GM12878 (cell line): ENCODE measurements at regions not wholly inside any gene's neighbourhood (a gene's known extent, or its start where the extent isn't known, plus 50 kb on each side); places are given as distances from the start of the nearest gene placed in this dataset.

Experiments used
- ATAC-seq: fragments of 200-7000 bp; cut with Tn5 transposase; 3 replicates; pipeline ENCODE4 v1.9.1; 2020; ENCODE audit warnings: mild to moderate bottlenecking, moderate library complexity
- BruUV-seq: library from RNA; stranded (reverse); fragments of 400-500 nt; replicated peaks from 2 replicates; lab custom pipeline; 2021; lab: Mats Ljungman, UMichigan
- CTCF ChIA-PET: fragments of 300-600 bp; sonication (Branson Sonifier 250); formaldehyde crosslinking; extraction: SDS; loops from one replicate; lab custom pipeline; 2021; ENCODE audit warnings: inconsistent platforms; lab: Yijun Ruan, JAX
- POLR2A ChIA-PET: fragments of 350-600 bp; formaldehyde crosslinking; extraction: SDS; loops from one replicate; lab custom pipeline; 2021; ENCODE audit warnings: inconsistent platforms; lab: Charles Lee
- RAD21 ChIA-PET: fragments of 300-600 bp; sonication (Branson Sonifier 250); formaldehyde crosslinking; loops from one replicate; lab custom pipeline; 2023; ENCODE audit warnings: antibody characterized with exemption; ENCODE audit not compliant: unreplicated experiment; lab: Charles Lee
- SMC1A ChIA-PET: fragments of 300-600 bp; sonication (Branson Sonifier 250); formaldehyde crosslinking; loops from one replicate; lab custom pipeline; 2023; ENCODE audit not compliant: unreplicated experiment, uncharacterized antibody; lab: Charles Lee
- DNase-seq: peaks from one replicate; pipeline ENCODE4 v3.0.0-alpha.2; 2011; ENCODE audit warnings: low read depth, low spot score
- FAIRE-seq: peaks from 3 replicates; lab custom pipeline; 2011; peaks lifted over from hg19 to GRCh38; lab: Jason Lieb, UNC
- H2AFZ ChIP-seq: 2 replicates; pipeline ENCODE4 v1.6.0; 2011; ENCODE audit warnings: low read depth, low read length, control low read depth; ENCODE audit not compliant: control insufficient read depth
- H3K27ac ChIP-seq: 2 replicates; pipeline ENCODE4 v1.5.1; 2011; ENCODE audit warnings: control low read depth; ENCODE audit not compliant: control insufficient read depth, insufficient read depth
- H3K27me3 ChIP-seq, 2 experiments: replicated peaks in 1 of 2; 2 replicates each; pipeline versions ENCODE4 v1.6.0 to v1.6.1; 2011; ENCODE audit warnings: low read length in 1 of 2; ENCODE audit not compliant: control insufficient read depth in 2 of 2, insufficient read depth in 2 of 2
- H3K36me3 ChIP-seq, 2 experiments: 2 replicates each; pipeline ENCODE4 v1.5.1; 2011; ENCODE audit warnings: low read length in 1 of 2; ENCODE audit not compliant: control insufficient read depth in 2 of 2, insufficient read depth in 2 of 2
- H3K4me1 ChIP-seq: 2 replicates; pipeline ENCODE4 v1.6.1; 2011; ENCODE audit warnings: mild to moderate bottlenecking, low read length, moderate library complexity, mixed read lengths; ENCODE audit not compliant: control insufficient read depth, insufficient read depth
- H3K4me2 ChIP-seq: 2 replicates; pipeline ENCODE4 v1.6.0; 2011; ENCODE audit warnings: control low read depth; ENCODE audit not compliant: control insufficient read depth, insufficient read depth
- H3K4me3 ChIP-seq: fragments of 200-600 bp; sonication (generic); 2 replicates; pipeline ENCODE4 v1.5.1; 2016
- H3K79me2 ChIP-seq: 2 replicates; pipeline ENCODE4 v1.6.0; 2011; ENCODE audit warnings: low read length; ENCODE audit not compliant: control insufficient read depth, insufficient read depth
- H3K9ac ChIP-seq: 2 replicates; pipeline ENCODE4 v1.8.0; 2011; ENCODE audit warnings: low read length, control low read depth, mixed read lengths; ENCODE audit not compliant: control insufficient read depth, insufficient read depth
- H3K9me3 ChIP-seq: replicated peaks from 3 replicates; pipeline ENCODE4 v1.5.1; 2011; ENCODE audit warnings: mild to moderate bottlenecking, low read length; ENCODE audit not compliant: control insufficient read depth, insufficient read depth
- H4K20me1 ChIP-seq: 2 replicates; pipeline ENCODE4 v1.6.0; 2011; ENCODE audit not compliant: control insufficient read depth, insufficient read depth
- BCLAF1 ChIP-seq: fragments of 450-650 bp; IDR thresholded peaks from 2 replicates; pipeline ENCODE4 v1.6.1; 2017; ENCODE audit warnings: antibody characterized with exemption, mild to moderate bottlenecking, moderate library complexity
- CBX3 ChIP-seq: fragments of 200-600 bp; sonication (generic); IDR thresholded peaks from 2 replicates; pipeline ENCODE4 v1.6.1; 2016; ENCODE audit warnings: low read depth, borderline replicate concordance
- ELK1 ChIP-seq: IDR thresholded peaks from 2 replicates; pipeline ENCODE4 v1.6.1; 2012; ENCODE audit warnings: low read depth, low read length, improper control_type of control experiment
- EZH2 ChIP-seq: IDR thresholded peaks from 2 replicates; pipeline ENCODE4 v1.6.1; 2012; ENCODE audit warnings: low read depth, mild to moderate bottlenecking, control low read depth, inconsistent platforms, low read length, borderline replicate concordance; ENCODE audit not compliant: control insufficient read depth
- FOXK2 ChIP-seq: fragments of 450-650 bp; IDR thresholded peaks from 2 replicates; pipeline ENCODE4 v1.6.1; 2017; ENCODE audit warnings: mild to moderate bottlenecking, moderate library complexity
- HDAC6 ChIP-seq: fragments of 200-600 bp; sonication (generic); IDR thresholded peaks from one replicate; pipeline ENCODE4 v1.8.0; 2017; ENCODE audit warnings: antibody characterized with exemption; ENCODE audit not compliant: unreplicated experiment
- IRF4 ChIP-seq: IDR thresholded peaks from 2 replicates; pipeline ENCODE4 v1.6.1; 2011; ENCODE audit warnings: low read depth, low read length
- MEF2B ChIP-seq: fragments of 450-650 bp; IDR thresholded peaks from 2 replicates; pipeline ENCODE4 v1.6.1; 2018; ENCODE audit warnings: mild to moderate bottlenecking, moderate library complexity; ENCODE audit not compliant: partially characterized antibody, poor library complexity, severe bottlenecking
- MTA2 ChIP-seq: fragments of 450-650 bp; IDR thresholded peaks from 2 replicates; pipeline ENCODE4 v1.6.1; 2016; ENCODE audit warnings: low read depth, mild to moderate bottlenecking, moderate library complexity
- NFXL1 ChIP-seq: fragments of 450-650 bp; IDR thresholded peaks from 2 replicates; pipeline ENCODE4 v1.6.1; 2017; ENCODE audit warnings: antibody characterized with exemption, mild to moderate bottlenecking, borderline replicate concordance
- SREBF2 ChIP-seq: IDR thresholded peaks from 2 replicates; pipeline ENCODE4 v1.6.1; 2012; ENCODE audit warnings: mild to moderate bottlenecking, low read length
- STAT3 ChIP-seq: IDR thresholded peaks from 2 replicates; pipeline ENCODE4 v1.6.1; 2011; ENCODE audit warnings: low read depth, low read length, improper control_type of control experiment
- ZBTB33 ChIP-seq: fragments of 450-650 bp; IDR thresholded peaks from 2 replicates; pipeline ENCODE4 v1.6.1; 2017; ENCODE audit warnings: mild to moderate bottlenecking
- WGBS: methylation state at CpG from one replicate; pipeline ENCODE4 v1.1.6; 2016; ENCODE audit warnings: low lambda C conversion rate; ENCODE audit not compliant: insufficient replicate concordance, insufficient coverage; ENCODE audit errors: missing lambda C conversion rate; 5-methylcytosine and 5-hydroxymethylcytosine counted together
- in situ Hi-C: fragments of 300-500 bp; cut with MboI; formaldehyde crosslinking; loops from 9 replicates; pipeline ENCODE4 v1.14.3; 2018; ENCODE audit warnings: mixed read lengths
- intact Hi-C: fragments of 100-400 bp; cut with micrococcal nuclease; formaldehyde crosslinking; loops from one replicate; pipeline ENCODE4 v1.14.2; 2022; ENCODE audit not compliant: unreplicated experiment
- TF ChIP-seq, protein P1 (sequence below): IDR thresholded peaks from 2 replicates; pipeline ENCODE4 v1.6.1; 2011; ENCODE audit warnings: borderline replicate concordance, low read depth, mild to moderate bottlenecking, moderate library complexity, mixed read lengths, low read length; ENCODE audit not compliant: insufficient read depth; ENCODE audit errors: extremely low read length

DNA sequence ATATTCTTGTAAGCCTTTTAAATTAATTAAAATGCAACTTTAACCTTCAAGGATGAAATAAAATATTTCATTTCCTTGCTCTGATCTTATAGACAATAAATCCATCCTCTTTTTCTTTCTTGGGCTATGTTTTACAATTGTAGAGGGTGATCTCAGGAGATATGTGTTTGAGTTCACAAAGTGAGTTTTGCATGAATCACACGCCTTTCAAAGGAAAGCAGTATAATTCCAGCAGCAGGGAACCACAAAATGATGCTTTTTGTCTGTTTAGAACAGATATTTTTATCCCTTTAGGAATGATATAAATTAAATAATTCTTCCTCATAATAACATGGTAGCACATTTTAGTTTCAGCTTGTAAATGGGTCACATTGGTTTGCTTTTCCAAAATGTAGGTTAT lies 191.2 kb downstream of the SEMA6D start (continued):
- no peak for TF ChIP-seq ELK1

- Histone ChIP-seq H2AFZ (no peak overlapping the region), H3K79me2 (no peaks in the 10 kb centered on the region), H3K27me3 (no peaks in the 10 kb centered on the region; a peak in 1 of 4 replicates), H3K9me3 (no peaks in the 10 kb centered on the region; the same call in 2 of the 3 replicates), H4K20me1 (no peaks in the 10 kb centered on the region), H3K4me3 (no peak overlapping the region), H3K27ac (no peak overlapping the region), H3K4me2 (no peak overlapping the region), H3K9ac (no peak overlapping the region), H3K4me1 (no peaks in the 10 kb centered on the region), H3K36me3 (no peaks in the 10 kb centered on the region)
- ChIA-PET RAD21 (no interaction called here), CTCF (interaction anchor here (4.2 kb wide), 1 partner anchor 79 kb away, joined by 28 read pairs; no protein-coding TSS in a partner anchor), SMC1A (interaction anchor here (0.7 to 1.3 kb wide), 2 partner anchors 19 to 51 kb away, joined by 3 read pairs; no protein-coding TSS in a partner anchor), POLR2A (no interaction called here)
- BruUV-seq, result no TSS peak
- FAIRE-seq (no peak), ATAC-seq (no peak), DNase-seq (no peak)
- intact Hi-C loops, result no loop called here
- in situ Hi-C loops, result no loop called here
- 57% methylated on average over 4 of the region's 4 CpGs for WGBS
- TF ChIP-seq BCLAF1, result no peak
- TF ChIP-seq FOXK2, result no peak
- TF ChIP-seq, protein P1, sequence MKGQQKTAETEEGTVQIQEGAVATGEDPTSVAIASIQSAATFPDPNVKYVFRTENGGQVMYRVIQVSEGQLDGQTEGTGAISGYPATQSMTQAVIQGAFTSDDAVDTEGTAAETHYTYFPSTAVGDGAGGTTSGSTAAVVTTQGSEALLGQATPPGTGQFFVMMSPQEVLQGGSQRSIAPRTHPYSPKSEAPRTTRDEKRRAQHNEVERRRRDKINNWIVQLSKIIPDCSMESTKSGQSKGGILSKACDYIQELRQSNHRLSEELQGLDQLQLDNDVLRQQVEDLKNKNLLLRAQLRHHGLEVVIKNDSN, result no peak
- no peak for TF ChIP-seq HDAC6
- TF ChIP-seq EZH2, result no peak
- TF ChIP-seq CBX3, result no peak
- TF ChIP-seq SREBF2, result no peak
- TF ChIP-seq NFXL1, result no peak
- no peak for TF ChIP-seq MEF2B
- no peak for TF ChIP-seq MTA2
- no peak for TF ChIP-seq IRF4
- no peak for TF ChIP-seq ZBTB33
- TF ChIP-seq STAT3, result no peak
Measured at GRCh38 chr15:47908950-47909670, 191.8 kb downstream of the SEMA6D start.
